ENCODE measurements at regions not wholly inside any gene's neighbourhood (a gene's known extent, or its start where the extent isn't known, plus 50 kb on each side); places are given as distances from the start of the nearest gene placed in this dataset.
"Not testable (repeated sequence)": the region's sequence is repeated elsewhere in the genome, so short reads cannot be mapped to it uniquely, and the experiment has no call there.

DNA sequence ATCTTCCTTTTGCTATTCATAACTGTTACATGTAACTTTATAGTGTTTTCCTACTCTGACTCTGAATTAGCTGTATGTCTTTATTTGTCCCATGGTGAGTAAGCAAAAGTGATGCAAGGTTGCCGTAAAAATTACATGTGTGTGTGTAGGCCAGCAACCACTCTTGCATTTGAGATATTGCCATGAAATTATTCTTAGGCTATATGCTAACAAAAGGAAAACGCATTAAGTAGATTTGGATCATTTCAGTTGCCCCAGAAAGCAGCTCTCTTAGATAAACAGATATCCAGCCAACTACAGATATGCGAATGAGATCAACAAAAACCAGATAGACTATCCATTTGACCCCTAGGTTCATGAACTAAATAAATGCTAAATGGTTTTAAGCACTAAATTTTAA, 73.6 kb downstream of the CYLC2 start:
- DNase-seq, result no peak

DNA sequence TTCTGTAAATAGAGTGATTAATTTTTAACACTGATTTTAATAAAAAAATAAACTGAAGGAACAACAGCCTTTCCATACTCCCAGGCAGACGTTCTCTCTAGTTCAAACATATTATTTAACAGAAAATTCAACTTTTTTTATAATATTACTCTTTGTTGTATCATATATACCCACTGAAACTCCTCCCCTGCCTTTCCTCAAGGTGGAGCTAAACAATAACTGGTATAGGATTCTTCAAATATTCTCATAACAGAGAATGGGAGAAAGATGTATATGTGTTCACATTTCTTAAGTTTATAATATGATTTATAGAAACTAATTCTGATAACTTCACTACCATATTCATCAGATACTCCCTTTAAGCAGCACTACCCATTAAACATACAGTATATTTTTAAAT, 83.4 kb downstream of the CYLC2 start:
- DNase-seq, result no peak

GRCh38 chr9:103082494-103082893, 87.4 kb downstream of the CYLC2 start:
- DNase-seq, result no peak

DNA sequence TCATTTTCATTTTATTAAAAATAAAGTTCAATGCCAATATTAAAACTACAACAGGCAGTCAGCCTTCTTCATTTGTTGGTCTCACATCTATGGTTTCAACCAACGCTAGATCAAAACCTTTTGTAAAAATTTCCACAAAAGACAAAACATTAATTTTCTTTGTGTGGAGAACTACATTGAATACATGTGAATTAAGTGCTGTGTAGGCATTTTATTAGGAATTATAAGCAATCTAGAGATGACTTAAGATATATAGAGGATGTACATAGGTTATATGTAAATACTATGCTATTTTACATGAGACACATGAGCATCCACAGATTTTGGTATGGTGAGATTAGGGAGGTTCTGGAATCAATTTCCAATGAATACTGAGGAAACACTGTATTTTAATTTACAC, 94.2 kb downstream of the CYLC2 start:
- DNase-seq, result no peak

- DNase-seq, result no peak
Observed at GRCh38 chr9:103104101-103104500, 109.0 kb downstream of the CYLC2 start.

DNA sequence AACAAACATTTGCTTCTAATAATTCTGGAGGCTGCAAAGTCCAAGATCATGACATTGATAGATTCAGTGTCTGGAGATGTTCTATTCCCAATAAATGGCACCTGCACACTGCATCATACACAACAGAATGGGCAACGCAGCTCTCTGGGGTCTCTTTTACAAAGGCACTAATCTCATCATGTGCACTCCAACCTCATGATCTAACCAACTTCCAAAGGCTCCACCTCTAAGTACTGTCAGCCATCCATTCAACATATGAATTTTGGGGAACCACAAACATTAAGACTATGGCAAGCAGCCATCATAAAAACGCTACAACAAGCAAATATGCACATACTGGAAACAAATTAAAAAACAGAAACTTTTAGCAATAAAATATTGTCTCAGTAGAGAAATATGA, 121.1 kb downstream of the CYLC2 start:
- DNase-seq, result no peak

- DNase-seq, result no peak
Observed at GRCh38 chr9:103126494-103126893, 131.4 kb downstream of the CYLC2 start.

- DNase-seq, result no peak
Observed at GRCh38 chr9:103139891-103140290, 144.8 kb downstream of the CYLC2 start.

- DNase-seq, result no peak
Observed at GRCh38 chr9:103152473-103152872, 157.3 kb downstream of the CYLC2 start.

DNA sequence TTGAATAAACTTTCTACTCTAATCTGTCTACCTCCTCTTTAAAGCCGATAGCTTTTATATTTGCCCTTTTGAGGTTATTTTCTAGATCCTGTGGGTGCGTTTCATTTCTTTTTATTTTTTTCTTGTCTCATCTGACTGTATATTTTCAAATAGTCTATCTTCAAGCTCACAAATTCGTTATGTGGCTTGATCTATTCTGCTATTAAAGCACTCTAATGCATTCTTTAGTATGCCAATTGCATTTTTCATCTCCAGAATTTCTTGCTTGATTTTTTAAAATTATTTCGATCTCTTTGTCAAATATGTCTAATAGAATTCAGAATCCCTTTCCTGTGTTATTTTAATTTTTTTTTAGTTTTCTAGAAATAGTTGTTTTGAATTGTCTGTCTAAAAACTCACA, 172.4 kb downstream of the CYLC2 start:
- no peak for DNase-seq

DNA sequence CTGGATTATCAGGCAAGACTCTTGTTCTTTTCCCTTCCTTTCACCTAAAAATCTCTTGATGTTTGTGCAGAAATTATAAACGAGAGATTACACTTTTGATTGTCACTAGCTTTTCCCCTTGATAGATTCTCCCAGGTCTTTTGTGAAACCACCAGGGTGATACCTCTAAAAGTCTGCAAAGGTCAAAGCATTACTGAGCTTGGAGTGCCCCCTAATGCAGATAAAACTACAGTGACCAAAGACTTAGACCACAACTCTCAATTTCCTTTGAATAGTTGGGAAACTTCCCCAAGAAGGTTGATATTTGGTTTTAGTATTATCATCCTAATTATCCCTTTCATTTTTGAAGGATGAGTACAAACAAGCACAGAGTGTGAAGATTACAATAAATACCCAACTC, 173.1 kb downstream of the CYLC2 start:
- DNase-seq, result no peak

DNA sequence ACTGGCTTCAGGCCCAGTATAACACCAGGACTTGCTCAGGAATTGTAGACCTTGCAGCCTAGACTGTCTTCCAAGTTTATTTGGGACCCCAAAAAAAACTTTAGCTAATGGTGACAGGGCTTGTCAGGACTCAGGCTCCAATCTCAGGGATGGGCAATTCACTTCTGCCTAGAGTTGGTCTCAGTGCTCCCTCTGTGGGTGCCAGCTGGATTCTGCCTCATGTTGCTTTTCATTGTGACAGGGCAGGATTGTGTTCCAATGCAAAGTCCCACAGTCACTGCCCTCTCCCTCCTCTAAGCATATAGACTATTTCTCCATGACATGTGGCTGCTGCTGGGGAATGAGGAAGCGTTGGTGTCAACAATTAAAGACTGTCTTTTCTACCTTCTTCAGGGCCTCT, 174.7 kb downstream of the CYLC2 start:
- DNase-seq, result no peak

DNA sequence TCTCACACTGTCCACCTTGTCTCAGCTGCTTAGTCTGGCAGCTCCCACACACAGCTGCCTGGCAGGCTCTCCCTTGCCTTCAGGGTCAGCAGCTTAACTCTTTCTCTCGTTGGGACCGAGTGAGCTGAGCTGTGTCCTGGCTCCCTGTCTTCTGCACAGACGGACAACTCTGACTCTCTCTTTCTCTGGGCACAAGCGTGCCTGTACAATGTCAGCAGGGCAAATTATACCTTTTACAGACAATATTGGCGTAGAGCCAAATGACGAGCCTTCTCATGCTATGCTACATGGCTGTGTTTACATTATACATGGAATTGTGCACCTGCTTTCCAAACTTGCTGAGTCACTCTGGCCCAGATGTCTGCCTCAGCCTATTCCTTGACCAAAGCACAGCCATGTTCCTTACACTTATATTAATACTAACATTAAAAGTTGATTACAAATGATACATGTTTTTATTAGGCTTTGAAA, 188.6 kb downstream of the CYLC2 start:
- peak; percentile 59 for DNase-seq

- DNase-seq, result no peak
Observed at GRCh38 chr9:103186959-103187358, 191.8 kb downstream of the CYLC2 start.

DNA sequence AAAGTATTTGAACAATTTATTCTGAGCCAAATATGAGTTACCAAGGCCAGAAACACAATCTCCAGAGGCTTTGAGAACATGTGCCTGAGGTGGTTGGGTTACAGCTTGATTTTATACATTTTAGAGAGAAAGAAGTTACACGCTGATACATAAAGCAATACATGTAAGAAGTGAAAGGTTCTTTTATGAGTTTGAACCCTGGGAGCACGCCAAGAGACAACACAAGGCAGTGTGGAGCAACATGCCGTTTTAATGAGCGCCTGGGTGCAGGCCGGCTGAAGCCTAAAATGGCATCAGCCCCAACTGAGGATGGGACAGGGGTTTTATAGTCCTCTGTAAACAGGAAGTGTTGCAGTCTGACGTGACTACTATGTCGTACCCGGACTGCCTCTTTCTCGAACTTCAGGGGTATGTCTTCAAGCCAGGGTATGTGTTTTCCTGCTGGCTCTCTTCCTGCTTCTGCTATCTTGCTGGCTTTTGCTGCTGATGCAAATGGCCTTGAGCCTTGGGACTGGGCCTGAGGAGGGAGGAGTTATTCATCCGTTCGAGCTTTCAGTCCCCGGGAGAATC, 193.7 kb downstream of the CYLC2 start:
- no peak for DNase-seq

DNA sequence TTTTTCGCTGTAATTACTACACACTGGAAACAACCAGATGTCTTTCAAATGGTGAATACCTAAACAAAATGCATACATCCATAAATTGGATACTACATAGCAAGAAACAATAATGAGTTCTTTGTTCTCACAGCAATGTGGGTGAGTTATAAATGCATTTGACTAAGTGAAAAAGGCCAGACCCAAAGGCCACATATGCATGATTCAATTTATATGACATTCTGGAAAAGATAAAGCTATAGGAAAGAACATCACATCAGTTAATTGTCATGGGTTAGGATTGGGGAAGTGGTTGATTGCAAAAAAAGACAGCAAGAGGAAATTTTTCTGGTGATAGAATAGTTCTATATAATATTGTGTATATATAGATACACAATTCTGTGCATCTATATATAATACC, 198.9 kb downstream of the CYLC2 start:
- DNase-seq, result no peak

DNA sequence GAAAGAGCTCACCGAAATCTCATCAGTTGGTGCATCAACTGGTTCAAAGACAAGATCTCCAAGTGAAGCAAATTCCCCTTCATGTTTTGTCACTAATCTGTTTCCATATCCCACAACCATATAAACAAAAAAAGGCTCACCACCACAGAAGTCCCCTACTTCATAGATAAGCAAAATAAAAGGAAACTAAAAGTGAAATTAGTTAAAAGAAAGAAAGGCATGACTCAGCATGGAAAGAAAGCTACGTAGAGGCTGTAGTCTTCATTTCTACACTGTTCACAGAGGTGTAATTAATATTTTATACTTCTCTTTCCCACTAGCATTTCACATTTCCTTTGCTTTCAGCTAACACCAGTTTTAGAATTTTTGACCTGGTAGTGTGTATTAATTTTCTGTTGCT, 208.0 kb downstream of the CYLC2 start:
- no peak for DNase-seq

- DNase-seq, result not testable (repeated sequence)
Observed at GRCh38 chr9:103205881-103206585, 210.9 kb downstream of the CYLC2 start.

DNA sequence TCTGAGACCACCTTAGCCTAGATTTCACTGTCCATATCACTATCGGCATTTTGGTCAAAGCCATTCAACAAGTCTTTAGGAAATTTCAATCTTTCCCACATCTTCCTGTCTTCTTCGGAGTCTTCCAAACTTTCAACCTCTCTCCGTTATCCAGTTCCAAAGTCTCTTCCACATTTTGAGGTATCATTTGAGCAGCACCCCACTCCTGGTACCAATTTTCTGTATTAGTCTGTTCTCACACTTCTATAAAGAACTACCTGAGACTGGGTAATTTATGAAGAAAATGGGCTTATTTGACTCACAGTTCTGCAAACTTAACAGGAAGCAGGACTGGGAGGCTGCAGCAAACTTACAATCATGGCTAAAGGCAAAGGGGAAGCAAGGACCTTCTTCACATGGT, 215.5 kb downstream of the CYLC2 start:
- DNase-seq, result no peak

- DNase-seq, result no peak
Observed at GRCh38 chr9:103215197-103215596, 220.1 kb downstream of the CYLC2 start.

GRCh38 chr9:103225702-103226646, 230.8 kb downstream of the CYLC2 start:
- no peak for DNase-seq

- DNase-seq, result no peak
Observed at GRCh38 chr9:103226647-103227013, 231.5 kb downstream of the CYLC2 start.

DNA sequence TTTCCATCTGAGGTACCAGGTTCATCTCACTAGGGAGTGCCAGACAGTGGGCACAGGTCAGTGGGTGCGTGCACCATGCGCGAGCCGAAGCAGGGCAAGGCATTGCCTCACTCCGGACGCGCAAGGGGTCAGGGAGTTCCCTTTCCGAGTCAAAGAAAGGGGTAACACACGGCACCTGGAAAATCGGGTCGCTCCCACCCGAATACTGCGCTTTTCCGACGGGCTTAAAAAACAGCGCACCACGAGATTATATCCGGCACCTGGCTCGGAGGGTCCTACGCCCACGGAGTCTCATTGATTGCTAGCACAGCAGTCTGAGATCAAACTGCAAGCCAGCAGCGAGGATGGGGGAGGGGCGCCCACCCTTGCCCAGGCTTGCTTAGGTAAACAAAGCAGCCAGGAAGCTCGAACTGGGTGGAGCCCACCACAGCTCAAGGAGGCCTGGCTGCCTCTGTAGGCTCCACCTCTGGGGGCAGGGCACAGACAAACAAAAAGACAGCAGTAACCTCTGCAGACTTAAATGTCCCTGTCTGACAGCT, 242.5 kb downstream of the CYLC2 start:
- not testable (repeated sequence) for DNase-seq

GRCh38 chr9:103242025-103242424, 246.9 kb downstream of the CYLC2 start:
- no peak for DNase-seq

Data from RPMI8226 (cell line).